Caco-2 (cell line): ENCODE measurements at regions not wholly inside any gene's neighbourhood (a gene's known extent, or its start where the extent isn't known, plus 50 kb on each side); places are given as distances from the start of the nearest gene placed in this dataset.

Experiments
- BruUV-seq: library from RNA; stranded (reverse); fragments of 400-500 nt; replicated peaks from 2 replicates; lab custom pipeline; 2021; lab: Mats Ljungman, UMichigan
- CTCF ChIA-PET: fragments of 300-600 bp; sonication (Branson Sonifier 250); formaldehyde crosslinking; loops from one replicate; lab custom pipeline; 2022; ENCODE audit warnings: antibody characterized with exemption; lab: Charles Lee
- POLR2A ChIA-PET: fragments of 300-600 bp; sonication (Branson Sonifier 250); formaldehyde crosslinking; loops from one replicate; lab custom pipeline; 2022; ENCODE audit warnings: antibody characterized with exemption; lab: Charles Lee
- DNase-seq, 2 experiments: peaks; one replicate each; pipeline versions ENCODE4 v3.0.0 to v3.0.0-alpha.2; 2020 to 2022
- H3K27me3 ChIP-seq: replicated peaks from 2 replicates; pipeline ENCODE4 v1.6.0; 2011; ENCODE audit warnings: low read length; ENCODE audit not compliant: control insufficient read depth, insufficient read depth
- H3K36me3 ChIP-seq: 2 replicates; pipeline ENCODE4 v1.5.1; 2011; ENCODE audit warnings: low read length; ENCODE audit not compliant: control insufficient read depth, insufficient read depth
- H3K4me1 ChIP-seq: fragments of 250-450 bp; sonication (Bioruptor Pico); 2 replicates; pipeline ENCODE4 v1.5.1; 2020; ENCODE audit warnings: mild to moderate bottlenecking
- H3K4me3 ChIP-seq: 2 replicates; pipeline ENCODE4 v1.5.1; 2011; ENCODE audit warnings: low read depth, mild to moderate bottlenecking, control low read depth, low read length
- H3K9me3 ChIP-seq: fragments of 250-450 bp; sonication (Bioruptor Pico); 2 replicates; pipeline ENCODE4 v1.5.1; 2020; ENCODE audit warnings: mild to moderate bottlenecking, moderate library complexity
- H3K27ac Mint-ChIP-seq: one replicate; pipeline ENCODE4 v1.8.0; 2022; ENCODE audit warnings: mixed read lengths; ENCODE audit not compliant: unreplicated experiment
- H3K27me3 Mint-ChIP-seq: one replicate; pipeline ENCODE4 v1.8.0; 2022; ENCODE audit warnings: mixed read lengths; ENCODE audit not compliant: insufficient read depth, unreplicated experiment
- H3K36me3 Mint-ChIP-seq: one replicate; pipeline ENCODE4 v1.8.0; 2022; ENCODE audit warnings: mild to moderate bottlenecking, mixed read lengths; ENCODE audit not compliant: insufficient read depth, unreplicated experiment
- H3K4me1 Mint-ChIP-seq: one replicate; pipeline ENCODE4 v1.8.0; 2022; ENCODE audit warnings: low read depth, mixed read lengths; ENCODE audit not compliant: unreplicated experiment
- H3K4me3 Mint-ChIP-seq: one replicate; pipeline ENCODE4 v1.8.0; 2022; ENCODE audit warnings: mild to moderate bottlenecking, moderate library complexity, mixed read lengths; ENCODE audit not compliant: unreplicated experiment
- H3K9me3 Mint-ChIP-seq: one replicate; pipeline ENCODE4 v1.8.0; 2022; ENCODE audit warnings: mixed read lengths; ENCODE audit not compliant: unreplicated experiment
- intact Hi-C: fragments of 100-400 bp; cut with micrococcal nuclease; formaldehyde crosslinking; loops from one replicate; pipeline ENCODE4 v1.10.0; 2022; ENCODE audit not compliant: unreplicated experiment
- TF ChIP-seq, protein P1 (sequence below), 2 experiments: fragments of 200-600 bp in 1 of 2; IDR thresholded peaks; 1 replicate in 1 of 2; 2 replicates in 1 of 2; pipeline versions ENCODE4 v1.5.1 to v1.8.0; 2011 to 2022; ENCODE audit warnings: antibody characterized with exemption in 1 of 2, control low read depth in 1 of 2, inconsistent platforms in 1 of 2, low read depth in 1 of 2, low read length in 1 of 2, mild to moderate bottlenecking in 1 of 2, moderate library complexity in 1 of 2; ENCODE audit not compliant: insufficient read depth in 1 of 2, severe bottlenecking in 1 of 2, unreplicated experiment in 1 of 2

DNA sequence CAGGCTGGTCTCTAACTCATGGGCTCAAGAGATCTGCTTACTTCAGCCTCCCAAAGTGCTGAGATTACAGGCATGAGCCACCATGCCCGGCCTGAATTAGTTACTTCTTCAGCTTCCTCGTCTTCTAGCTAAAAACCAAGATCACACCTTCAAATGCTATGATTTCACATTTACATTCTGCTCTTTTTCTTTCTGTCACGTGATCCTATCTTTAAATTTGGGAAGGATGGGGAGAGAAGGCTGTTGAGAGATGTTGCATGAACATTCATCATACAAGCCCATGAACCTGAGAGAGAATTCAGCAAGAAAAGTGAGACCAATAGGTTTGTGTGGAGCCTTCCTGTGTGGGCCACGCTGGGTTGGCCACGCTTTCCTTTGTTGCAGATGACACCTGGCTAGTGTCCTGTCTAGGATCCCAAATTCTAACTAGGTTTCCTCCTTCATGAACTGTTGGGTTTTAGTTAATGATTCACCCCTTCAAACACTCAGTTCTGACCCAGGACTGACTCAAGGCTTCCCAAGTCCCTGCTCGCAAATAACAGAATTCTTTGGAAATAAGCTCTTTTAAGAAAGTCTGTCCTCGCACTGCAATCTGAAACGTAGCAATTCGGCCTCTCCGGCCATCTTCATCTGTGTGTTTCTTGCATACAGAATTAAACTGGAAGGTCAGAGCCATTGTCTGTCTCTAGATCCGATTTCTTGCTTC, 57.3 kb upstream of the CREB1 start:
- Histone ChIP-seq H3K4me1 (peaks cover 17% of the 10 kb centered on the region), H3K4me3 (no peak overlapping the region), H3K27me3 (no peaks in the 10 kb centered on the region), H3K36me3 (no peaks in the 10 kb centered on the region), H3K9me3 (no peaks in the 10 kb centered on the region)
- Mint-ChIP-seq H3K27me3 (no peaks in the 10 kb centered on the region), H3K9me3 (no peaks in the 10 kb centered on the region), H3K4me3 (no peak overlapping the region), H3K4me1 (peaks cover 11% of the 10 kb centered on the region), H3K27ac (no peak overlapping the region), H3K36me3 (no peaks in the 10 kb centered on the region)
- intact Hi-C loops = loop anchor here (1.0 to 5.0 kb wide), 3 partner anchors 240 to 779 kb away; no protein-coding TSS in a partner anchor
- no TSS peak for BruUV-seq
- TF ChIP-seq, protein P1, sequence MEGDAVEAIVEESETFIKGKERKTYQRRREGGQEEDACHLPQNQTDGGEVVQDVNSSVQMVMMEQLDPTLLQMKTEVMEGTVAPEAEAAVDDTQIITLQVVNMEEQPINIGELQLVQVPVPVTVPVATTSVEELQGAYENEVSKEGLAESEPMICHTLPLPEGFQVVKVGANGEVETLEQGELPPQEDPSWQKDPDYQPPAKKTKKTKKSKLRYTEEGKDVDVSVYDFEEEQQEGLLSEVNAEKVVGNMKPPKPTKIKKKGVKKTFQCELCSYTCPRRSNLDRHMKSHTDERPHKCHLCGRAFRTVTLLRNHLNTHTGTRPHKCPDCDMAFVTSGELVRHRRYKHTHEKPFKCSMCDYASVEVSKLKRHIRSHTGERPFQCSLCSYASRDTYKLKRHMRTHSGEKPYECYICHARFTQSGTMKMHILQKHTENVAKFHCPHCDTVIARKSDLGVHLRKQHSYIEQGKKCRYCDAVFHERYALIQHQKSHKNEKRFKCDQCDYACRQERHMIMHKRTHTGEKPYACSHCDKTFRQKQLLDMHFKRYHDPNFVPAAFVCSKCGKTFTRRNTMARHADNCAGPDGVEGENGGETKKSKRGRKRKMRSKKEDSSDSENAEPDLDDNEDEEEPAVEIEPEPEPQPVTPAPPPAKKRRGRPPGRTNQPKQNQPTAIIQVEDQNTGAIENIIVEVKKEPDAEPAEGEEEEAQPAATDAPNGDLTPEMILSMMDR (IDR thresholded peaks at IDR 0.05; ENCODE audit: insufficient read depth in 1 of 2, low read depth in 1 of 2, low read length in 1 of 2, severe bottlenecking in 1 of 2, unreplicated experiment in 1 of 2) = no peak
- ChIA-PET CTCF (no interaction called here), POLR2A (no interaction called here)
- no peak for DNase-seq

DNA sequence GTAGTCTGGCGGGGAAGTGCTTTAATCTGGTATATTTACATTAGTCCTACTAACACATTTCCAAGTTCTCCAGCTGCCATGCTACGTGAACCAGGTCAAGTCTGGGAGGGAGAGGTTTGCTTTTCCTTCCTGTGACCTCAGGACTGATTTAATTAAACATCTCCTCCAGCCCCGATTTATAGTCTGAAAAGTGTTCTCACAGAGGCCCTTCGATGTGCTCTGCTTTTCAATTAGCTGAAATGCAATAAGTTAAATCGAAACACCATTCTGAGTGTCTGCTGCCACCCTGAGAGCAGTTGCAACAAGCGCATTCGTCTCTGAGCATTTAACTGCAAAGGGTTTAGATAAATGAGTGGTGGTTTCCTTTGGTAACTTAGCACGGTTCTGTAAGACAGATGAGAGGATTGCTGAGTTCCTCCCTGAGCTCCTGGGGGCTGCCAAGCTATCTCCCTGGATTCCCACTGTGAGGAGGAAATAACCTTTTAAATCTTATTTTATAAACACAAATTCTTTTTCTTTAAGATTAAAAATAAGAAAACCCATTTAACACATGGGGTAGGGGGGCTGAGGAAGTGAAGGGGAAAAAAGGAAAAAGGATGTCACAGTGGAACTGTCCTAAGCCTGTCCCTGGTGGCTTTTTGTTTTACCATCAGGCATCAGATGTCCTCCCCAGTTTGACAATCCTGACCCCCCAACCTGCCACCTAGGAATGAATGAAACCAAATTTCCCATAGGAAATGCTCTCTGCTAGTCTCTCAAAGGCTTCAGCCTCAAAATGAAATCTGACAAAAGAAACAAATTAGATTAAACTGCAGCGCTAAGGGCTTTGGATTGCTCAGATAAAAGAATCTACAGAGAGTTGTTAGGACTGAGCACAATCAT, 56.5 kb upstream of the CREB1 start:
- no peaks in the 10 kb centered on the region for H3K36me3 Mint-ChIP-seq
- CTCF ChIA-PET = interaction anchor here (1.0 kb wide), 1 partner anchor 308 kb away, joined by 3 read pairs; the partner anchor contains the start of gene KLF7
- Histone ChIP-seq H3K4me3 (no peak overlapping the region), H3K36me3 (no peaks in the 10 kb centered on the region), H3K27me3 (no peaks in the 10 kb centered on the region), H3K4me1 (peaks cover 25% of the 10 kb centered on the region), H3K9me3 (no peaks in the 10 kb centered on the region)
- POLR2A ChIA-PET = no interaction called here
- TF ChIP-seq, protein P1 (IDR thresholded peaks at IDR 0.05; ENCODE audit: insufficient read depth in 1 of 2, low read depth in 1 of 2, low read length in 1 of 2, severe bottlenecking in 1 of 2, unreplicated experiment in 1 of 2) = peak; percentile 9 to 30
- no peak overlapping the region for H3K4me3 Mint-ChIP-seq
- no TSS peak for BruUV-seq
- H3K27ac Mint-ChIP-seq = no peak overlapping the region
- peaks cover 17% of the 10 kb centered on the region for H3K4me1 Mint-ChIP-seq
- H3K27me3 Mint-ChIP-seq = no peaks in the 10 kb centered on the region
- H3K9me3 Mint-ChIP-seq = no peaks in the 10 kb centered on the region
- DNase-seq = no peak
- intact Hi-C loops = loop anchor here (1.0 to 5.0 kb wide), 3 partner anchors 241 to 780 kb away; no protein-coding TSS in a partner anchor

DNA sequence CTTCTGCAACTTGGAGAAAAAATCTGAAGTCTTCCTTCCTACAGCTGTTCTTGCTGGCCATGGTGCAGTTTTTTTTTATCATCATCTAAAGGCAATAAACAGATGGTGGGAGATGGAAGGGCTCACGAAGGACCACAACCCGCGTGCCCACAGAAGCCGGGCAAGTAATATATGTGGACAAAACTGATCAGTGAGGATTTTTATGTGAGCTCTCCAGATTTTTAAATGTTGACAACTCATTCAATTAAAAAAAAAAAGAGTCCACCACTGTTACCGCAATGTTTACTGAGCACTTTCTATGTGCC, 55.9 kb upstream of the CREB1 start:
- ChIA-PET POLR2A (no interaction called here), CTCF (interaction anchor here (1.0 kb wide), 1 partner anchor 308 kb away, joined by 3 read pairs; the partner anchor contains the start of gene KLF7)
- Mint-ChIP-seq H3K27ac (no peak overlapping the region), H3K4me1 (peaks cover 21% of the 10 kb centered on the region), H3K27me3 (no peaks in the 10 kb centered on the region), H3K4me3 (no peak overlapping the region), H3K9me3 (no peaks in the 10 kb centered on the region), H3K36me3 (no peaks in the 10 kb centered on the region)
- H3K4me1 ChIP-seq = peaks cover 31% of the 10 kb centered on the region
- BruUV-seq = no TSS peak
- no peaks in the 10 kb centered on the region for H3K27me3 ChIP-seq
- intact Hi-C loops = loop anchor here (1.0 to 5.0 kb wide), 4 partner anchors 242 to 781 kb away; no protein-coding TSS in a partner anchor
- no peak for DNase-seq
- H3K4me3 ChIP-seq = no peak overlapping the region
- H3K9me3 ChIP-seq = no peaks in the 10 kb centered on the region
- TF ChIP-seq, protein P1 (IDR thresholded peaks at IDR 0.05; ENCODE audit: insufficient read depth in 1 of 2, low read depth in 1 of 2, low read length in 1 of 2, severe bottlenecking in 1 of 2, unreplicated experiment in 1 of 2) = no peak
- no peaks in the 10 kb centered on the region for H3K36me3 ChIP-seq
